Spleen (tissue), 11 donors: ENCODE measurements at regions not wholly inside any gene's neighbourhood (a gene's known extent, or its start where the extent isn't known, plus 50 kb on each side); places are given as distances from the start of the nearest gene placed in this dataset.

Experiments used
- DNase-seq: peaks from one replicate; pipeline ENCODE4 v3.0.0-alpha.2; 2020
- H3K27ac ChIP-seq, 8 donors: fragments of 200-600 bp; sonication (generic) in 7 of 8; 1 replicate in 4 of 8; 2 replicates in 4 of 8; pipeline versions ENCODE4 v1.5.0 to v1.8.0; 2016 to 2021; ENCODE audit warnings: inconsistent platforms in 4 of 8, mild to moderate bottlenecking in 4 of 8, moderate library complexity in 1 of 8
- H3K27me3 ChIP-seq, 7 donors: fragments of 200-600 bp; sonication (generic) in 6 of 7; replicated peaks in 1 of 7; 1 replicate in 4 of 7; 2 replicates in 3 of 7; pipeline versions ENCODE4 v1.5.0 to v1.8.0; 2016 to 2021; ENCODE audit warnings: inconsistent platforms in 3 of 7, mild to moderate bottlenecking in 1 of 7
- H3K36me3 ChIP-seq, 6 donors: fragments of 200-600 bp; sonication (generic) in 5 of 6; 1 replicate in 4 of 6; 2 replicates in 2 of 6; pipeline versions ENCODE4 v1.5.0 to v1.8.0; 2016 to 2021; ENCODE audit warnings: inconsistent platforms in 2 of 6
- H3K4me1 ChIP-seq, 6 donors: fragments of 200-600 bp; sonication (generic) in 5 of 6; 1 replicate in 3 of 6; 2 replicates in 3 of 6; pipeline versions ENCODE4 v1.5.0 to v1.8.0; 2016 to 2021; ENCODE audit warnings: inconsistent platforms in 3 of 6
- H3K4me3 ChIP-seq, 8 donors: fragments of 200-600 bp; sonication (generic) in 7 of 8; 1 replicate in 4 of 8; 2 replicates in 4 of 8; pipeline versions ENCODE4 v1.5.0 to v1.8.0; 2016 to 2021; ENCODE audit warnings: inconsistent platforms in 4 of 8, mild to moderate bottlenecking in 4 of 8, moderate library complexity in 2 of 8
- H3K9me3 ChIP-seq, 8 donors: fragments of 200-600 bp; sonication (generic) in 7 of 8; 1 replicate in 4 of 8; 2 replicates in 4 of 8; pipeline versions ENCODE4 v1.5.0 to v1.8.0; 2016 to 2021; ENCODE audit warnings: inconsistent platforms in 4 of 8
- POLR2A ChIP-seq, 3 donors: fragments of 450-650 bp; IDR thresholded peaks; one replicate each; pipeline ENCODE4 v1.5.1; 2017; ENCODE audit warnings: antibody characterized with exemption in 3 of 3, mild to moderate bottlenecking in 1 of 3
- POLR2AphosphoS5 ChIP-seq, 3 donors: sonication (generic); formaldehyde crosslinking; IDR thresholded peaks; one replicate each; pipeline ENCODE4 v1.5.1; 2017; ENCODE audit warnings: antibody characterized with exemption in 3 of 3
- WGBS, 5 donors: extraction: QIAGEN DNeasy Blood & Tissue Kit in 3 of 5; methylation state at CpG; one replicate each; pipeline versions ENCODE4 v1.1.5 to v1.1.7; 2013 to 2018; 5-methylcytosine and 5-hydroxymethylcytosine counted together
- intact Hi-C: fragments of 100-400 bp; cut with DNase I; formaldehyde crosslinking; loops from one replicate; pipeline ENCODE4 v1.15.0; 2023; ENCODE audit warnings: low total_unique reads
- TF ChIP-seq, protein P1 (sequence below), 11 experiments: fragments of 200-600 bp in 7 of 11; fragments of 450-650 bp in 4 of 11; sonication (generic) in 4 of 11; IDR thresholded peaks in 8 of 11; conservative IDR thresholded peaks in 3 of 11; 1 replicate in 7 of 11; 2 replicates in 4 of 11; pipeline versions ENCODE4 v1.4.0 to v1.8.0; 2016 to 2021; ENCODE audit warnings: antibody characterized with exemption in 11 of 11, inconsistent platforms in 4 of 11, mild to moderate bottlenecking in 1 of 11
- donor health status: healthy with polysubstance abuse.
- donor health status: DM: no; HTN: no; CAD: no; lungs with moderate emphysema.
- donor health status: DM: no; HTN: no; CAD: no.
- donor health status: Bipolar disorder and iron deficiency.
- donor health status: healthy.
- donor health status: DM: no; HTN: no; CAD: no.
- donor health status: DM: yes; HTN: yes; CAD: no.

DNA sequence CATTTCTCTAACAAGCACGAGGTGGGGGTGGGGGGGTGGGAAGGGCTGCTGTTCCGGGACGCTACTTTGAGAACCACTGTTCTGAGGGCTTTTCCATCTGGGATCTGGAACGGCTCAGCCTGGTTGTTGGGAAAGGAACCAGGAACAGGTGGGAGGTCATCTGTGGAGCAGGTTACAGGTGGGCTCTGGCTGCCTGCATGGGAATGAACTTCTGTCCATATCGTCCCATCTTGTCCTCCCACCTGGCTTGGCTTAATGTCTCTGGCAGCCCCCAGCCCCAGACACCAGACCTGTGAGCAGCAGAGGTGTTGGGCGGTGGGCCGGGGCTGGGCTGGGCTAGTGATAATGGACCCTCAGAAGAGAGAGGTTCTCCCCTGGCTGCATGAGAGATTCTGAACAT, 69.4 kb upstream of the TARDBP start:
- H3K9me3 ChIP-seq = no peaks in the 10 kb centered on the region
- H3K27ac ChIP-seq = no peak overlapping the region
- no peaks in the 10 kb centered on the region for H3K36me3 ChIP-seq
- peaks cover 8 to 41% (median 19%) of the 10 kb centered on the region in 6 donors for H3K4me1 ChIP-seq
- peaks cover 0 to 83% (median 9%) of the 10 kb centered on the region in 7 donors for H3K27me3 ChIP-seq
- no peak for TF ChIP-seq POLR2A (IDR thresholded peaks at IDR 0.05)
- no peak for TF ChIP-seq POLR2AphosphoS5 (IDR thresholded peaks at IDR 0.05)
- TF ChIP-seq, protein P1, sequence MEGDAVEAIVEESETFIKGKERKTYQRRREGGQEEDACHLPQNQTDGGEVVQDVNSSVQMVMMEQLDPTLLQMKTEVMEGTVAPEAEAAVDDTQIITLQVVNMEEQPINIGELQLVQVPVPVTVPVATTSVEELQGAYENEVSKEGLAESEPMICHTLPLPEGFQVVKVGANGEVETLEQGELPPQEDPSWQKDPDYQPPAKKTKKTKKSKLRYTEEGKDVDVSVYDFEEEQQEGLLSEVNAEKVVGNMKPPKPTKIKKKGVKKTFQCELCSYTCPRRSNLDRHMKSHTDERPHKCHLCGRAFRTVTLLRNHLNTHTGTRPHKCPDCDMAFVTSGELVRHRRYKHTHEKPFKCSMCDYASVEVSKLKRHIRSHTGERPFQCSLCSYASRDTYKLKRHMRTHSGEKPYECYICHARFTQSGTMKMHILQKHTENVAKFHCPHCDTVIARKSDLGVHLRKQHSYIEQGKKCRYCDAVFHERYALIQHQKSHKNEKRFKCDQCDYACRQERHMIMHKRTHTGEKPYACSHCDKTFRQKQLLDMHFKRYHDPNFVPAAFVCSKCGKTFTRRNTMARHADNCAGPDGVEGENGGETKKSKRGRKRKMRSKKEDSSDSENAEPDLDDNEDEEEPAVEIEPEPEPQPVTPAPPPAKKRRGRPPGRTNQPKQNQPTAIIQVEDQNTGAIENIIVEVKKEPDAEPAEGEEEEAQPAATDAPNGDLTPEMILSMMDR (IDR thresholded peaks at IDR 0.05 in 8 of 11, conservative IDR thresholded peaks at IDR 0.05 in 3 of 11) = no peak
- DNase-seq = no peak
- H3K4me3 ChIP-seq = no peak overlapping the region
- intact Hi-C loops = no loop called here
- 73 to 84% (median 78%) methylated on average over 5 to 7 of the region's 7 CpGs for WGBS, 5 donors

DNA sequence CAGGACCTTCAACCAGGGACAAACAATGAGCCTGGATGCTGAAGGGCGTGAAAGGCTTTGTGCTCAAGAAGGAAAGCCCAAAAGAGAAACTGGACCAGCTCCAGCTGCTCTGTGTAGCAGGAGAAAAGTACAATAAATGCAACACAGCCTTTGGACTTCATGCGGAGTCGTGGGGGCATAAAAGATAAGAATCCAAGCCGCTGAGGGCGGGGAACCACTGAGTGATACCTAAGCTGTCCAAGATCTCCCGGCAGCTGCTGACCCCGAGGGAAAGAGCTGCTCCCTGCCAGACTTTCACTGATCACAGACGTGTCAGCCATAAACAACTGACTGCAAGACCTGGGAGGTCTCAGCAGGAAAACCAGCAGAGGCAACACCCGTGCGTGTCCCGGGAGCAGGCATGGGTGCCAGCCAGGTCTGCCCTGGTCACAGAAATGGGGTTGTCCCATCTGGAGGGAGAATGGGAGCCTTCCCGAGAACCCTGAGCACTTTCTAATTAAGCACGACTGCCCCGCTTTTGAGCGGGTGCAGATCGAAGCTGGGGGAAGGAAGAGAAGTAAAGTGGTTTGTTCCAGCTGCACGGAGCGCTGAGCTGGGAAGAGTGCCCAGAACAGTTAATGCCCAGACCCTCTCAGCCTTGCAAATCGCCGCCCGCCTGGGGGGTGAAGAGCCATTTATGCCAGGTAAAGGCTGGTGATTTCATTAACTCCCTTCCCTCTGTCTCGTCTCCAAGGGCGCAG, 68.3 kb upstream of the TARDBP start:
- DNase-seq = no peak
- Histone ChIP-seq H3K4me1 (peaks cover 8 to 41% (median 19%) of the 10 kb centered on the region in 6 donors), H3K27ac (no peak overlapping the region), H3K4me3 (peak overlapping the region in 5 of 8 donors; percentile 8 to 56 (median 27)), H3K27me3 (peaks cover 0 to 85% (median 9%) of the 10 kb centered on the region in 7 donors), H3K36me3 (no peaks in the 10 kb centered on the region), H3K9me3 (no peaks in the 10 kb centered on the region)
- TF ChIP-seq POLR2AphosphoS5 (IDR thresholded peaks at IDR 0.05) = peak in 1 of 3 donors; percentile 23
- TF ChIP-seq, protein P1 (IDR thresholded peaks at IDR 0.05 in 8 of 11, conservative IDR thresholded peaks at IDR 0.05 in 3 of 11) = no peak
- intact Hi-C loops = no loop called here
- WGBS, 5 donors = 6 to 12% (median 8%) methylated on average over 22 to 23 of the region's 23 CpGs

DNA sequence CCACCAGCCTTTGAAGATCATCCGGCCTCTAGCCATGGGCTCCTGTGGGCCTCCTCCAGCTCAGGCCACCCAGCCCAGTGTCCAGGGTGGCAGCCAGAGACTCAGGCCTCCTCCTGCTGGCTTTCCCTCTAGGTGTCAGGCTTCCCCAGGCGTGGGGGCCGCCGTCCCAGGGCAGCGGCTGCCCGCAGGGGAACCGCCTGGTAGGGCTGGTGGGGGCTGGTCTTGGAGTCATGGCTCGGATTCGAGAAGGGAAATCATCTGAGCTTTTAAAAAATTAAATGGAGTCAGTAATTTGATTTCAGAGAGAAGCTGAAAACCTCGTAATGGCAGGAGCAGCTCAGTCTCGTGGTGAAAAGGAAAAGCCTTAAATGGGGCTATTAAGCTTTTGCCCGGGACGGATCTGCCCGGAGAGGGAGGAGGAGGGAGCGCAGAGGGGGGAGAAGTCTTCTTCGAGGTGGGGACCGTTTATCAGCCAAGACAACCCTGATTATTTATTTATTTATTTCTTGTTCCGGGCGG, 66.4 kb upstream of the TARDBP start:
- H3K4me3 ChIP-seq = no peak overlapping the region
- peaks cover 0 to 68% (median 9%) of the 10 kb centered on the region in 7 donors for H3K27me3 ChIP-seq
- 78 to 89% (median 83%) methylated on average over 18 to 19 of the region's 19 CpGs for WGBS, 5 donors
- peaks cover 5 to 25% (median 15%) of the 10 kb centered on the region in 6 donors for H3K4me1 ChIP-seq
- intact Hi-C loops = no loop called here
- TF ChIP-seq, protein P1 (IDR thresholded peaks at IDR 0.05 in 8 of 11, conservative IDR thresholded peaks at IDR 0.05 in 3 of 11) = no peak
- TF ChIP-seq POLR2AphosphoS5 (IDR thresholded peaks at IDR 0.05) = no peak
- no peak for TF ChIP-seq POLR2A (IDR thresholded peaks at IDR 0.05)
- DNase-seq = no peak
- no peaks in the 10 kb centered on the region for H3K36me3 ChIP-seq
- no peak overlapping the region for H3K27ac ChIP-seq
- no peaks in the 10 kb centered on the region for H3K9me3 ChIP-seq

DNA sequence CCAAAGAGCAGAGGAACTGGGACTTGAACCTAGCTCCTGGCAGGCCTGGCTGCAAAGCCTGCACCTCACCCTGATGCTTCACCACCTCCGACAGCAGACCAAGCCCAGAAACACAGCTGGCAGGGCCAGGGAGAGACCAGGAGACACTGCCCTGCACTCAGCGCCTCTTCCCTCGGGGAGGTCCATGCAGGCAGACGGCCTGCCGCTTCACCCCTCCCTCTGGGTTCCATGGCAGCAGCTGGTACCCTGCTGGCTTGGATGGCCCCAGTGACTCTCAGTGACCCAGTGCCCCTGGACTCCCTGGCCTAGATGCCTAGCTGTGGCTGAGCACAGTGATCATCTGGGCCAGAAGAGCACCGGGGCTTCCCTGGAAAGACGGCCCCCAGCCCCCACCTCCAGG, 65.3 kb upstream of the TARDBP start:
- no peaks in the 10 kb centered on the region for H3K36me3 ChIP-seq
- H3K9me3 ChIP-seq = no peaks in the 10 kb centered on the region
- intact Hi-C loops = no loop called here
- H3K4me3 ChIP-seq = no peak overlapping the region
- peaks cover under 1 to 18% (median 10%) of the 10 kb centered on the region in 6 donors for H3K4me1 ChIP-seq
- DNase-seq = no peak
- peaks cover 0 to 56% (median 1%) of the 10 kb centered on the region in 7 donors for H3K27me3 ChIP-seq
- no peak overlapping the region for H3K27ac ChIP-seq
- 87 to 97% (median 90%) methylated on average over 6 to 7 of the region's 7 CpGs for WGBS, 5 donors
- TF ChIP-seq POLR2AphosphoS5 (IDR thresholded peaks at IDR 0.05) (no peak), POLR2A (IDR thresholded peaks at IDR 0.05) (no peak)
- TF ChIP-seq, protein P1 (IDR thresholded peaks at IDR 0.05 in 8 of 11, conservative IDR thresholded peaks at IDR 0.05 in 3 of 11) = no peak
